NCI-H146 (cell line): ENCODE measurements at regions not wholly inside any gene's neighbourhood (a gene's known extent, or its start where the extent isn't known, plus 50 kb on each side); places are given as distances from the start of the nearest gene placed in this dataset.

ENCODE experiments used
- DNase-seq: peaks from one replicate; lab custom pipeline; 2025; lab: John Stamatoyannopoulos, UW

GRCh38 chr9:115941561-115942315 lies 211.9 kb upstream of the PAPPA start:
- no peak for DNase-seq

- no peak for DNase-seq
Measured at GRCh38 chr9:115943431-115944165, 210.0 kb upstream of the PAPPA start.

GRCh38 chr9:115944166-115944948 lies 209.2 kb upstream of the PAPPA start:
- DNase-seq = no peak

GRCh38 chr9:115945009-115945431 lies 208.6 kb upstream of the PAPPA start:
- no peak for DNase-seq

GRCh38 chr9:115946530-115946929 lies 207.1 kb upstream of the PAPPA start:
- DNase-seq = no peak

GRCh38 chr9:115951977-115952376 lies 201.6 kb upstream of the PAPPA start:
- no peak for DNase-seq

GRCh38 chr9:115952430-115953292 lies 200.9 kb upstream of the PAPPA start:
- DNase-seq = no peak

GRCh38 chr9:115956371-115956770 lies 197.2 kb upstream of the PAPPA start:
- no peak for DNase-seq

GRCh38 chr9:115957585-115957984 lies 196.0 kb upstream of the PAPPA start:
- DNase-seq = no peak

GRCh38 chr9:115964710-115965347 lies 188.8 kb upstream of the PAPPA start:
- DNase-seq = no peak

GRCh38 chr9:115966660-115967059 lies 186.9 kb upstream of the PAPPA start:
- DNase-seq = no peak

- no peak for DNase-seq
Measured at GRCh38 chr9:115969096-115969495, 184.5 kb upstream of the PAPPA start.

GRCh38 chr9:115972362-115972761 lies 181.2 kb upstream of the PAPPA start:
- DNase-seq = no peak

GRCh38 chr9:115972843-115973595 lies 180.6 kb upstream of the PAPPA start:
- DNase-seq = no peak

- DNase-seq = no peak
Measured at GRCh38 chr9:115976781-115977180, 176.8 kb upstream of the PAPPA start.

- DNase-seq = no peak
Measured at GRCh38 chr9:115978091-115978490, 175.5 kb upstream of the PAPPA start.

GRCh38 chr9:115978659-115979096 lies 174.9 kb upstream of the PAPPA start:
- no peak for DNase-seq

- no peak for DNase-seq
Measured at GRCh38 chr9:115980054-115980453, 173.5 kb upstream of the PAPPA start.

GRCh38 chr9:115980502-115980901 lies 173.1 kb upstream of the PAPPA start:
- DNase-seq = no peak

GRCh38 chr9:115980976-115981375 lies 172.6 kb upstream of the PAPPA start:
- DNase-seq = no peak
